ENCODE measurements at regions not wholly inside any gene's neighbourhood (a gene's known extent, or its start where the extent isn't known, plus 50 kb on each side); places are given as distances from the start of the nearest gene placed in this dataset.

DNA sequence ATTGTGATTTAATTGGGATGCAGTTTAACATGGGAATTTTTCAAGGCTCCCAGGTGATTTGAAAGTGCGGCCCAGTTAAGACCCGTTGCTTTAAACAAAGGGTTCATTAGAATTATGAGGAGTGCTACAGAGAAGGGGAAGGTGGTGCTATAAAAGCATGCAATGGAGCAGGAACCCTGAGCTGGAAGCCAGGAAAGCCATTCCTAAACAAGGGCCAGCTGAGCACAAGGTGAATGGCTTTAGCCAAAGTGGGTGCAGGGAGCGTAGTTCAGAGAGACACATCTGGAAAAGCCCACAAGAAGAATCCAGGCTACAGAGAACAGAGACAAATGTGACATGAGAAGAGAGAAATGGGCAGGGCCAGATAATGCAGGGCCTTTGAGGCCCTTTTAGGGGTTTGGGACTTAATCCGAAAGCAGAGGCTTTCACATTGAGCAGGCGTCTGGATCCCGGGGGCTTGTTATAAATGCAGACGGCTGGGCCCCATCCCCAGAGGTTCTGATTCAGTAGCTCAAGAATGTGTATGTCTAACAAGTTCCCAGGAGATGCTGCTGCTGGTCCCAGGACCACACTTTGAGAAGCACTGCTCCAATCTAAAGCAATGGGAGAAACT is 138.1 kb upstream of the WWC1 start:
- ChIA-PET RAD21 (ENCODE audit: unreplicated experiment) (no interaction called here), POLR2A (no interaction called here), CTCF (interaction anchor here (0.8 kb wide), 1 partner anchor 83 kb away, joined by 3 read pairs; no protein-coding TSS in a partner anchor), SMC1A (ENCODE audit: uncharacterized antibody, unreplicated experiment) (interaction anchor here (0.7 to 0.9 kb wide), 3 partner anchors 14 to 21 kb away, joined by 3 read pairs; no protein-coding TSS in a partner anchor)
- H3K9me3 ChIP-seq (replicated peaks; ENCODE audit: control insufficient read depth, insufficient read depth, low read length) = no peaks in the 10 kb centered on the region
- BruUV-seq (replicated peaks) = no TSS peak
- H2AFZ ChIP-seq (ENCODE audit: control insufficient read depth, low read depth, low read length) = no peak overlapping the region
- H3K9ac ChIP-seq (ENCODE audit: control insufficient read depth, insufficient read depth, low read length) = no peak overlapping the region
- H3K4me3 ChIP-seq = no peak overlapping the region
- no peak for FAIRE-seq
- H3K27me3 ChIP-seq (replicated peaks in 1 of 2; ENCODE audit: control insufficient read depth in 2 of 2, insufficient read depth in 2 of 2, low read length in 1 of 2) = no peaks in the 10 kb centered on the region; a peak in 2 of 4 replicates
- H4K20me1 ChIP-seq (ENCODE audit: control insufficient read depth, insufficient read depth) = no peaks in the 10 kb centered on the region
- no peak for TF ChIP-seq USF2 (IDR thresholded peaks at IDR 0.05; ENCODE audit: borderline replicate concordance, low read depth, low read length)
- TF ChIP-seq IRF4 (IDR thresholded peaks at IDR 0.05; ENCODE audit: low read depth, low read length) = no peak
- no peak for TF ChIP-seq SP1 (IDR thresholded peaks at IDR 0.05; ENCODE audit: low read depth, low read length)
- no peak for TF ChIP-seq SIN3A (IDR thresholded peaks at IDR 0.05; ENCODE audit: low read depth, low read length)
- TF ChIP-seq FOS (IDR thresholded peaks at IDR 0.05; ENCODE audit: borderline replicate concordance, extremely low read depth, insufficient read length) = no peak
- no peak for TF ChIP-seq REST (IDR thresholded peaks at IDR 0.05; ENCODE audit: low read depth, low read length)
- intact Hi-C loops (cut with micrococcal nuclease; ENCODE audit: unreplicated experiment) = no loop called here
- no peak overlapping the region for H3K4me2 ChIP-seq (ENCODE audit: control insufficient read depth, insufficient read depth)
- no peaks in the 10 kb centered on the region for H3K36me3 ChIP-seq (ENCODE audit: control insufficient read depth in 2 of 2, insufficient read depth in 2 of 2, low read length in 1 of 2)
- H3K79me2 ChIP-seq (ENCODE audit: control insufficient read depth, insufficient read depth, low read length) = no peaks in the 10 kb centered on the region
- 61% methylated on average over 7 of the region's 7 CpGs for WGBS (ENCODE audit: insufficient coverage, insufficient replicate concordance, low lambda C conversion rate, missing lambda C conversion rate)
- no peak overlapping the region for H3K27ac ChIP-seq (ENCODE audit: control insufficient read depth, insufficient read depth)
- DNase-seq (ENCODE audit: low read depth, low spot score) = no peak
- no peak for ATAC-seq
- H3K4me1 ChIP-seq (ENCODE audit: control insufficient read depth, insufficient read depth, low read length) = no peaks in the 10 kb centered on the region
- in situ Hi-C loops (cut with MboI) = no loop called here

Data from GM12878 (cell line).